HG03378 (cell line): ENCODE measurements at regions not wholly inside any gene's neighbourhood (a gene's known extent, or its start where the extent isn't known, plus 50 kb on each side); places are given as distances from the start of the nearest gene placed in this dataset.

Experiments
- ATAC-seq: cut with Tn5 transposase; IDR thresholded peaks from one replicate; pipeline ENCODE4 v1.9.1; 2021; ENCODE audit warnings: mild to moderate bottlenecking, moderate library complexity; ENCODE audit not compliant: unreplicated experiment

DNA sequence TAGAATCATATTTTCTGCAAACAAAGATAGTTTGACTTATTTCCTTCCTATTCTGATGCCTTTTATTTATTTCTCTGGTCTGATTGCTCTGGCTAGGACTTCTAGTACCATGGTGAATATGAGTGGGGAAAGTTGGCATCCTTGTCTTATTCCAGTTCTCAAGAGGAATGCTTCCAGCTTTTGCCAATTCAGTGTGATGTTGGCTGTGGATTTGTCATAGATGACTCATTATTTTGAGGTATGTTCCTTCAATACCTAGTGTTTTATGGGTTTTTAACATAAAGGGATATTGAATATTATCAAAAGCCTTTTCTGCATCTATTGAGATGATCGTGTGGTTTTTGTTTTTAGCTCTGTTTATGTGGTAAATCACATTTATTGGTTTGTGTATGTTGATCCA, 139.4 kb upstream of the CNTN1 start:
- ATAC-seq, result no peak

DNA sequence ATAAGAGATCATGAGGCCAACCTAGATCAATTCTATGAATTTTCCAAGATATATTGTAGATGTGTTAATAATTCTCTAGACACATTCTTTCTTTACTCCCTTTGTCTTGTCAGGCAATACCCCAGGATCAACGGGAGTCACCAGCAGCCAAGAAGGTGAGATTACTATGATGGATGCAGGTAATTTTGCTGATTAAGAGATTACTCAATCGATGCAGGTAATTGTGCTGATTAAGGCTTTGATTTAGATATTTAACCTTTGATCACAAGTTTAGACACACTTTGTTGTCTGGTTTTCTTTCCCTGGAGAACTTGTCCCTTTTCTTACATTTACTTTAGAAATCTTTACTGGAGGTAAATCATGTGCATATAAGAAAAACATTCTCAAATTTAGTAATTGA, 134.3 kb upstream of the CNTN1 start:
- ATAC-seq, result no peak

DNA sequence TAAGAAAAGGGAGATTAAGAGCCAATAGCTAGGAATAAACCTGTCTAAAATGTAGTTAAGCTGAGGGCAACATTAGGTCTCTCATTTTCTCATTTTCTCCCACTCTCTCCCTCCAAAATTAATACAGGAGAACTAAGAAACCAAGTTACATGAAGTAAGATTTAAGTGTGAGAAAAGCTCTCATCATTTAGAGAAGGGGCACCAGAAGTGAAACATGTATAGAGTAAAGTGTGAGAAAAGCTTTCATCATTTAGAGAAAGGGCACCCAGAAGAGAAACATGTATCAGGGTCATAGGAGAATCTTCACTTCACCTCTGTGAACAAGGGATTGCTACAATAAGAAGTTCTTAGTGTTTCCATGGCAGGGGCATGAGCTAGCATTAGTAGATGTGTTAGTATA, 132.4 kb upstream of the CNTN1 start:
- peak; percentile 66 for ATAC-seq

DNA sequence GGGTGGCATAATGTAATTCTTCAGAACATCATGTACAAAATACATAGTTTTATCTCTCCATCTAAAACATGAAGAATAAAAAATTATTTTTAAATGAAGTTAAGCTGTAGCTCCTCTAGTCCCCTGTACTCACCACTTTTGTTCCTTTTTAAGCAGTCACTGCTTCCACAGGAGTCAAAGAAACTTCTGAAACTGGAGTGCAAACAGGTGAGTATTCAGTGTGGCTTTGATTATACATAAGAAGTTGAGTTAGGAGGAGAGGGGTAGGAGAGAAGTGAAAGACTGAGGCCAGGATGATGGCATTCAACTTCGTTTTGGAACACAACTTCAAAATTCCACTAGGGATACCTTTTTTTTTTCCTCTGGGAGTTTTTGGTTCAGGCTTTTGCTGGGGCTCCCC, 131.4 kb upstream of the CNTN1 start:
- ATAC-seq, result no peak

DNA sequence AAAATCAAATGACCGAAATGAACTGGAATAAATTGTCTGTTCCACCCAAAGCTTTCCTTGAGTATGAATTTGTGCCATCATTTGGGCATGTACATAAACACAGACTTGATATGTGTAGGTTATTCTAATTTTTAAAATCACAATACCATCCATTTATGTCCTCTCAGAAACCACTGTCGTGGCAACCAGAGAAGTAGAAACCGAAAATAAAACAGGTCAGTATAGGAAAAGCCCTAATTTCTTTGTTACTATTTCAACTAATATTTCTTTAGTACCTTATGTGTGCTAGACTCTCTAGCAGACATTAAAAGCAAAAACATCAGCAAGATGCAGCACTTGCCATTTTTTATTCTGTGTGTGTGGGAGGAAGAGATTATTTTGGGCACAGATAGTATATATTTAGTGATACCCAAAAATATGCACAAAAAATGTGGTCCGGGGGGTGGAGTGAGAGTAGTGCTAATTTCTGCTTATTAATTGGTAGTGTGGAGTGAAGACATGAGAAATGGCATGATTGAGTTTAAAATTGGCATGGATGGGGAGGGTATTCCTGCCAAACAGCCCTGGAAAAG, 130.8 kb upstream of the CNTN1 start:
- peak; percentile 56 for ATAC-seq

DNA sequence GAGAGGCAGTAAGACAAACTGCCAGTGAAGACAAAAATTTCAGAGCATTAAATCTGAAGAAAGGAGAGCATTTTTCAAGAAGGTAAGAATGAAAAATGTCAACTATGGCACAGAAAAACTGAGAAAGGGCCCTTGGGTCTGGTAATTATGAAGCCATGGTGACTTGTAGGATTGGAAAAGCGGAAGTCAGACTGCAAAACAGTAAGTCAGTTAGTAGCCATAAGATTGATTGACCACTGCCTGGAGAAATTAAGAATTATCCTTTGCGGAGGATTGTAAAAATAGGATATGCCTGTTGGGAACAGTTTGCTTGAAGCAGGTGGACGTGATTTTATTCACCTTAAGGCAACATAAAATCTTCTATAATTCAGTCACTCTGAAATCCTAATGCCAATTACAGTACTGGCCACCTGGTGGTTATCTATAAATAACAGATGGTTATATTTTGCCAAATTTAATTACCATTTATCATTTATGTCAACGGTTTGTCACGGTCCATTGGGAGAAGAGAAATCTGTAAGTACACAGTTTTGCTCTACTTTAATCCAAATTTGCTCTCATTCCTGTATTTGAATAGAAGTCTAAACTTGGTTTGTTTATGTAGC, 127.1 kb upstream of the CNTN1 start:
- no peak for ATAC-seq

DNA sequence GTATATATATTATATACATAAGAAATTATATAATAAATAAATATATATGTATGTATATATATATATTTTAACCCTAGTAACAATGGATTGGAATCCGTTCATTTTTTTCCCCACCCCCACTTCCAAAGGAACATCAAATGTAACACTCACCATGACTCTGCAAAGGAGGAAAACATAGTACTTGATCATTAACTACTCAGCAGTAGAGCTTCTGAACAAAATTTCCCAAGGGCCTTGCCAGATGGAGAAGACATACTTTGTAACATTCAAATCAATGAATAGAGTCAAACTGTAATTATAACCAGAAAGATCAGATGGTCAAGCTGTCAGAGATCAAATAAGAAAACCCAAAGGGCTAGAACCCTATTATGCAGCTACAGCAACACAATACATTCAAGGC, 126.0 kb upstream of the CNTN1 start:
- ATAC-seq, result no peak

DNA sequence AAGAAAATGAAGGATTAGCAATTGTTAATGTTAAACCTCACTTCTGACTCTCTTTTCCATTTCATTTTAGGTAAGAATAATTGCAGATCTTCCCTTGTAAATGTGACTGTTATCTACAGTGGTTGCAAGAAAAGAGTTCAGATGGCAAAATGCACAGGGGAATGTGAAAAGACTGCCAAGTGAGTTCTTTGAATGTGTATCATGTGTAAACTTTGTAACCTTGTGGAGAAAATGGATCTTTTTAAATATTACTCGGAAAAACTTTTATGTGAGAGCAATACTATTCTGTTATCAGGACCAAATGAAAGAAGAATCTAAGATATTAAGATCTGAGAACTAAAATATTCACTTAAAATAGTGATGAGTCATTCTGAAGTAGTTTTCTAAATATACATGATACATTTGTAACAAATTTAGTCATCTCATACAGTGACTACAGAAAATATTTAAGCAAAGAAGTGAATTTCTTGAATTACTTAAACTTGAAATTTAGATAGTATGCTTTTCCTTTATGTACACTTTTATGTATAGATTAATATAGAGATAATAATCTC, 122.5 kb upstream of the CNTN1 start:
- no peak for ATAC-seq

DNA sequence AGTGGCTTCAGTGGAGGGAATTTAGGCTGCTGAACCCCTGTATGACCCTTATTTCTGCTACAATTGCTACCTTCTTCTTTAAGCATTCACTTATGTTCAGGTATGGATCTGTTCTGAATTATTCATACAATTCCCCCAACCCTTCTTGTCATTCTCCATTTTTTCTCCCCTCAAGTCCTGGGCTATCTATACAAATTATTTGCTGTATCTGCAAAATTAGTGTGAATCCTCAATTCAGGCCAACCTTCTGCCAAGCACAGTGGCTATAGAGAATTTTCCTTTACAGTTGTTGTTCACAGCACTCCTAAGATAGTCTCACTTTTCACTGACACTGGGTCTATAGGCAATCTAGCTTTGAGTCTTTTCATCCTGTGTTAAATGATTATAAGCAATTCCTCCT, 119.2 kb upstream of the CNTN1 start:
- no peak for ATAC-seq

DNA sequence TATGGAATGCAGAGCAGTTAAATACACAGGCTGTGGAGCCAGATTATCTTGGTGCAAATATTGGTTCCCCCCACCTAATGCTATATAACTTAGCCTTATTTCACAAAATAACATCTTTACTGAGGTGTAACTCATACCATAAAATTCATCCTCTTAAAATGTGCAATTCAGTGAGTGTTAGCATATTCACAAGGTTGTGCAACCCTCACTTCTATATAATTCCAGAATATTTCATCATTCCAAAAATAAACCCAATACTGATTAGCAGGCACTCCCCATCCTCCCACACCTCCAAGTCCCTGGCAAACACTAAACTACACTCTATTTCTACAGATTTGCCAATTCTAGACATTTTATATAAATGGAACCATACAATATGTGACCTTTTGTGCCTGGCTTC, 116.3 kb upstream of the CNTN1 start:
- ATAC-seq, result no peak

DNA sequence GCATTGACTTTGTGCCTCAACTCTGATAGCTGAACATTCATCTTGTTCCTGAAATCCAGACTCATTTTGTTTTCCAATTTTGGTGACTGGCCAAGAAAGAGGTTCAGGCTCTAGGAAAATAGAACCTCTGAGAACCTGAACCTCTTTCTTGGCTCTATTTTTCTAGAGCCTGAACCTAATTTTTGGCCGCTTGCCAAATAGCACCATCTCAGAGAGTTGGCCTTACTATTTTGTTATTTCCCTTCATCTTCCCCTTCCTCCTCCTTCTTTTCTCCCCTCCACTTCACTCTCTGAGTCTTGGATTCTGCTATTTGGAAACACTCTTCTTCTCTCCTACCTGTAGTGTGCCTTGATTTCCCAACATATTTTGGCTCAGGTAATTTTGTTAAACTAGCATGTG, 114.4 kb upstream of the CNTN1 start:
- ATAC-seq, result no peak

DNA sequence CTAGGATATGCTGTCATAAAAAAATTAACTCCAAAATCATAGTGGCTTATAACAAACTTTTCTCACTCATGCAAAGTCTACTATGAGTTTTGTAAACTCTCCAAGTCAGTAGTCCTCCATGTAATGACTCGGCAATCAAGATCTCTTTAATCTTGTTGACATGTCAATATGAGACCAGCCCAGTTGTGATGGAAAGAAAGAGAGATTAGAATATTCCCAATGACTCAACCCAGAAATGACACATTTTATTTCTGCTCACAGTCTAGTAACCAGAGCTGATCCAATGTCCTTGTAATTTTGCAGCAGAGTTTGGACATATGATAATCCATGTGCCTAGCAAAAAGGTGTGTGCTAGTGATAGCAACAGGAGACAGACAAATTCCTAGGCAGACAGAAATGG, 112.6 kb upstream of the CNTN1 start:
- ATAC-seq, result no peak

DNA sequence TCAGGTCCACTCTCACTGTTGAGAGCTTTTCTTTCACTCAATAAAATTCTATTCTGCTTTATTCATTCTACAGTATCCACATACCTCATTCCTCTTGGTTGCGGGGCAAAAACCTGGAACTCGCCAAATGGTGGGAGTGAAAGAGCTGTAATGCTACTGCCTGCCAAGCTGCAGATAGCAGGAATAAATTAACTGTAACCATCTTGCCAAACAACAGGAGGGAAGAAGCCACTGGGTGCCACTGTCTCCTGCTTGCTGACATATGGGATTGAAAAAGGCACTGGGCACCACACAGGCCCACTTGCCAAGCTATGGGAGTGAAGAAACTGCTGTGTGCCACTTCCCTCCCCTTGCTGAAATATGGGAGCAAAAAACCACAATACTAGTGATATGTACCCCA, 111.9 kb upstream of the CNTN1 start:
- no peak for ATAC-seq

DNA sequence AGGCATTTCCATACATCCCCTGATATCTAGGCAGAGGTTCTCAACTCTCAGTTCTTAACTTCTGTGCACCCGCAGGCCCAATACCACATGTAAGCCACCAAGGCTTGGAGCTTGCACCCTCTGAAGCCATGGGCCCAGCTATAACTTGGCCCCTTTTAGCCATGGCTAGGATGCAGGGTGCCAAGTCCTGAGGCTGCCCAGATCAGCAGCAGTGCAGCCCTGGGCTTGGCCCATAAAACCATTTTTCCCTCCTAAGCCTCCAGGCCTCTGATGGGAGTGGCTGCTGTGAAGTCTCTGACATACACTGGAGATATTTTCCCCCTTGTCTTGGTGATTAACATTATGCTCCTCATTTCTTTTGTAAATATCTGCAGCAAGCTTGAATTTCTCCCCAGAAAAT, 110.3 kb upstream of the CNTN1 start:
- ATAC-seq, result no peak

DNA sequence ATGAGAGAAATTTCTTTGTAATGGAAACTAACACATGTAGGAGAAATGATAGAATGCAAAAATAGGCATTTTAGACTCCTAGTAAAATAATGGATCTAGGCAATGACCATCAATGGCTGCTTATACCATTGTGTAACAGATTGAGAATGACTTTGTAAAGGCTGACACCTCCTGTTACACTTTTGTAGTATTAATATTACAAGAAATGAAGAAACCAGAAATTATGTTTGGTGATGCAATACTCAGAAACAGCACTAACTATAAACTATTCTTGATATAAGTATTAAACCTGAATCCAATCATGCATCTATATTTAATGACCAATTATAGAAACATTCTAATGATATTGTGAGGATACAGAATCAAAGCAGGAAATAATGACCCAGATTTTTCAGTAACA, 108.5 kb upstream of the CNTN1 start:
- ATAC-seq, result no peak

DNA sequence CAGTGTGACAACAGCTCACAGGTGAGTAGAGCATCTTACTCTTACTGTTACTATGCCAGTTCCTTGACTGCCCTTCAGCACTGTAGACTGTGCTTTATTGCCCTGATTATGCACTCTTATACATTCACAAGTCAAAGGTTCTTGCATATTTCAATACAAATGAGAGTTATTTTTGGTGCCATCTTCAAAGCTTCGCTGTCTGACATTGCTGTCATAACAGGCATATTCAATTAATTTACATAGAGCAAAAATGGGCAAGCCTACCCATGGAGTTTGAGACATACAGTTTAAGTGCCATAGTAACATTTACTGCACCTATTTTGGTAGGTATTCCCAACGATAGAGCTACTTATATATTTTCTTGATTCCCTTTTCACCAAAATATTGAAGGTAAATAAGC, 107.5 kb upstream of the CNTN1 start:
- no peak for ATAC-seq

DNA sequence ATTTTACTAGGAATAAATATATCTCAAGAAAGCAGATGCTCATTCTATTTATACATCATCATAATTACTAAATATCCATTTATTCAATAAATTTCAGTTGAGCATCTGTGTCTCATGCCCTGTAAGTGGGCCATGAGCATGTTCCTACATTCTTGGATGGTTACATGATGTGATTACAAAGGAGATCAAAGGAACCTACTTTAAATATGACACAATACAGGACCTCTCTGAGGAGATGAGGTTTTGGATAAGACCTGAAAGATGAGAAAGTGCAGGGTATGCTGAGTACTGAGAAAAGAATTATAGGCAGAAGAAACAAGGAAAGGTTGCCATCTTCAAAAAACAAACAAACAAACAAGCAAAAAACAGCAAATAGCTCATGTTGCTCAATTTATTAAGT, 105.4 kb upstream of the CNTN1 start:
- no peak for ATAC-seq

DNA sequence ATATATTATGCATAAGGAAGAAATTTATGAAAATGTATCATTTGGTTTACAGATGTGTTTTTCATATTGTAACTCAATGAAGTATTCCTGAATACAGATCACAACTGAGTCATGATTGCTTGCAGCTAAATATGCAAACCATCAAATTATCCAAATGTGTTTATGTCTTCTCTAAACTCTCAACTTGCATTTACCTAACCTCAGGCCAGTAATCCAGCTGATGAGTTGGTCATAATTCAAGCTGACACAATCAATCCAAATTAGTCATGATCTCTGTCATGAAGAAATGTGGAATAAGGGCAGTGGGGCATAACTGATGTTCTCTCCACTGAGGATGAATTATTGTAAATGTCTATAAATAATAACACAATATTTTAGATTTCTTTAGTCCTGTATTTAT, 104.8 kb upstream of the CNTN1 start:
- ATAC-seq, result no peak

DNA sequence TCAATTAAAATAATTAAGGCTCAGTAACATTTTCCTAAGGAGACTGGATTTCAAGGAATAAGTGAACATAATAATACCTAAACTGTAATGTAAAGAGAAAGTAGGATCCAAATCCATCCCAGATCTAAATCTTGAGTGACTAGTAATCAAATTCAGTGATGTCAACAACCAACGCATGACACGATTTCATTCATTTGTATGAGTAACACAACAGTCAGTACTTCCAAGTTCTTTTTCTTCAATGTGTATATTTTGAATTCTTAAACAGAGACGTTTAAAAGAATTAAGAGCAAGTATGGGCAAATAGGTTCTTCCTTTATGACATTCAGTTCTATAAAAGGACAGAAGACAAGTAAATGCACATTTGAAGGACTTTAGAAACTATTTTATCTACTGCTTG, 104.3 kb upstream of the CNTN1 start:
- ATAC-seq, result no peak

DNA sequence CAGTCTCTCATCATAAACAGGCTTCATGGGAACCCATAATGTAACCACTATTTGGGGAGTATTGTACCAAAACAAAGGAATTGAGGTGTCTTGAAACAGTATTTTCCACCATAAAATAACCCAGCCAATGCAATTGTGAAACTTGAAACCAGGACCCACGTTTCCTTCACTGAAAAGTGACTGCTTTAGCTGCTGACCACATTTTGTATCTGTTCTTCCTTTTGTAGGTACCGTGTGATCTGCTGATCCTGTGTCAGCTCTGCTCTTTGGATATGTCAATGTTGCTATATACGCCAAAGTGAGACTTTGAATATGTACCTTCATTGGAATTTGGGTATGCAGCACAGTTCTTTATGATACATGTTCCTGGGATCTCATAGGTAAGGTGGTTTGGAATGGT, 95.1 kb upstream of the CNTN1 start:
- ATAC-seq, result no peak

DNA sequence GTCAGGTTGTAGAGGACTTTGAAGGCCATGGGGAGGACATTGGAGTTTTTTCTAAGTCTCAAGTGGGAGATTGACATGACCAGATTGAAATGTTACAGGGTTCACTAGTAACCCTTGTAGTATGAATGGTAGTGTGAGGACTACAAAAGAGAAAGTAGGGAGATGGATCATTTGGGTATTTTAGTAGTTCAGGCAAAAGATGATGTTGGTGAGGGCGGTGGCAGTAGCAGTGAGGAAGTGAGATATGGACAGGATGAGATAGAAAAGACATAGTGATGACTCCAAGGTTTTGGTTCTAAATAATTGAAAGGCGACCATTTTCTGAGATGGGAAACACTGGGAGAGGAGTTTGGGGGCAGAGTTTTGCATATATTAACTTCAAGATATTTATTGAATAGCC, 94.2 kb upstream of the CNTN1 start:
- no peak for ATAC-seq

DNA sequence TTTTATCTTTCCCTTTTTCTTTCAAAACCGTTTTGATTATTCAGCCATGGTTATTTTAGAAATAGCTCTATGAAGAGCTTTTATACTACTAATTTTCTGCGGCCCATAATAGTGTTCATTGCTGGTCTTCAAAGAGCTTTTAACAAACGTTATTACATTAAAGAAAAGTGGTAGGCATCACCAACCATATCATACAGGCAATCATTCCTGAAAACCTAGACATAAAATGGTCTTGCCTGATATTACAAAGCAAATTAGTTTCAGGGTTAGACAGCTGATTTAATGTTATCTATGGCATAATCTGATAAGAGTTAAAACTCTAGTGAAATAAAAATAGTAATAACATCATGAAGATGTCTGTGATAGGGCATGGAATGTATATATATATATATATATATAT, 89.7 kb upstream of the CNTN1 start:
- no peak for ATAC-seq

DNA sequence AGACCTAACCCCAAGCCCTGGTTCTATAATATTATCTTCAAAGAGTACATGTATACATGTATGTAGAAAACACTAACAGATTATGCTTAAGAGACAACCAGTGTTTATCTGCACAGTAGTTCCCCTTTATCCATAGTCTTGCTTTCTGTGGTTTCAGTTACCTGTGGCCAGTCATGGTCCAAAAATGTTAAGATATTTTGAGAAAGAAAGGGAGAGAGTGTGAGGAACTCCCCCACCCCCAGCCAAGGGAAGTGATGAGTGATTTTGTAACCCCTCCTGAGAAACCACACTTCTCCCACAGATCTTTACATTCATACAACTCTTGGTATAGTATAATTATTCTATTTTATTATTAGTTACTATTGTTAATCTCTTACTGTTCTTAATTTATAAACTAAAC, 77.3 kb upstream of the CNTN1 start:
- ATAC-seq, result peak; percentile 73
